SK-N-MC (cell line): ENCODE measurements at regions not wholly inside any gene's neighbourhood (a gene's known extent, or its start where the extent isn't known, plus 50 kb on each side); places are given as distances from the start of the nearest gene placed in this dataset.
"Not testable (repeated sequence)": the region's sequence is repeated elsewhere in the genome, so short reads cannot be mapped to it uniquely, and the experiment has no call there.

Source experiments
- EZH2 ChIP-seq: fragments of 200-600 bp; sonication (generic); IDR thresholded peaks from one replicate; pipeline ENCODE4 v1.6.1; 2017; ENCODE audit warnings: antibody characterized with exemption
- FOXP2 ChIP-seq: optimal IDR thresholded peaks from 2 replicates; pipeline ENCODE3; 2011; ENCODE audit warnings: mild to moderate bottlenecking, moderate library complexity; ENCODE audit not compliant: insufficient read depth; ENCODE audit errors: extremely low read length, control extremely low read depth
- POLR2AphosphoS5 ChIP-seq: IDR thresholded peaks from 2 replicates; pipeline ENCODE4 v1.6.1; 2012; ENCODE audit warnings: mild to moderate bottlenecking, low read depth, low read length, borderline replicate concordance

GRCh38 chr18:39565551-39566230 lies 2000.1 kb upstream of the CELF4 start:
- TF ChIP-seq POLR2AphosphoS5, EZH2, FOXP2: not testable (repeated sequence)
